Testis (tissue), 2 donors: ENCODE measurements at regions not wholly inside any gene's neighbourhood (a gene's known extent, or its start where the extent isn't known, plus 50 kb on each side); places are given as distances from the start of the nearest gene placed in this dataset.

Experiments
- DNase-seq: peaks from one replicate; pipeline ENCODE4 v3.0.0-alpha.2; 2019
- H3K27ac ChIP-seq, 2 donors: fragments of 200-600 bp; sonication (generic); one replicate each; pipeline ENCODE4 v1.5.1; 2019
- H3K27me3 ChIP-seq: fragments of 200-600 bp; sonication (generic); one replicate; pipeline ENCODE4 v1.5.1; 2019
- H3K36me3 ChIP-seq: fragments of 200-600 bp; sonication (generic); one replicate; pipeline ENCODE4 v1.5.1; 2017; ENCODE audit warnings: low read depth; ENCODE audit errors: missing control alignments
- H3K4me1 ChIP-seq: fragments of 200-600 bp; sonication (generic); one replicate; pipeline ENCODE4 v1.5.1; 2019
- H3K4me3 ChIP-seq, 2 donors: fragments of 200-600 bp; sonication (generic); one replicate each; pipeline ENCODE4 v1.5.1; 2017 to 2019
- H3K9me3 ChIP-seq: fragments of 200-600 bp; sonication (generic); one replicate; pipeline ENCODE4 v1.5.1; 2017
- POLR2A ChIP-seq: fragments of 450-650 bp; IDR thresholded peaks from one replicate; pipeline ENCODE4 v1.6.1; 2017; ENCODE audit warnings: antibody characterized with exemption, mild to moderate bottlenecking, moderate library complexity
- WGBS, 2 donors: methylation state at CpG; one replicate each; pipeline ENCODE4 v1.1.5; 2018; 5-methylcytosine and 5-hydroxymethylcytosine counted together
- intact Hi-C: fragments of 100-400 bp; cut with DNase I; formaldehyde crosslinking; loops from one replicate; pipeline ENCODE4 v1.15.1; 2023; ENCODE audit warnings: low total_unique reads
- TF ChIP-seq, protein P1 (sequence below), 3 experiments: fragments of 450-650 bp in 2 of 3; fragments of 200-600 bp in 1 of 3; sonication (generic) in 1 of 3; IDR thresholded peaks; one replicate each; pipeline ENCODE4 v1.5.1; 2016 to 2019; ENCODE audit warnings: antibody characterized with exemption in 3 of 3, mild to moderate bottlenecking in 2 of 3, moderate library complexity in 1 of 3

DNA sequence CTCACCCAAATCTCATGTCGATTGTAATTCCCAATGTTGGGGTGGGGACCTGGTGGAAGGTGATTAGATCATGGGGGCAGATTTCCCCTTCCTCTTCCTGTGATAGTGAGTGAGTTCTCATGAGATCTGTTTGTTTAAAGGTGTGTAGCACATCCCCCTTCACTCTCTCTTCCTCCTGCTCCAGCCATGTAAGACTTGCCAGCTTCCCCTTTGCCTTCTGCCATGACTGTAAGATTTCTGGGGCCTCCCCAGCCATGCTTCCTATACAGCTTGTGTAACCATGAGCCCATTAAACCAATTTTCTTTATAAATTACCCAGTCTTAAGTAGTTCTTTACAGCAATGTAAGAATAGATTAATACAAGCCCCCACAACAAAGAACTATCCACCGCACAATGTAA is 109.9 kb upstream of the JAZF1 start:
- no peak overlapping the region for H3K27ac ChIP-seq
- no peak for TF ChIP-seq POLR2A
- TF ChIP-seq, protein P1, sequence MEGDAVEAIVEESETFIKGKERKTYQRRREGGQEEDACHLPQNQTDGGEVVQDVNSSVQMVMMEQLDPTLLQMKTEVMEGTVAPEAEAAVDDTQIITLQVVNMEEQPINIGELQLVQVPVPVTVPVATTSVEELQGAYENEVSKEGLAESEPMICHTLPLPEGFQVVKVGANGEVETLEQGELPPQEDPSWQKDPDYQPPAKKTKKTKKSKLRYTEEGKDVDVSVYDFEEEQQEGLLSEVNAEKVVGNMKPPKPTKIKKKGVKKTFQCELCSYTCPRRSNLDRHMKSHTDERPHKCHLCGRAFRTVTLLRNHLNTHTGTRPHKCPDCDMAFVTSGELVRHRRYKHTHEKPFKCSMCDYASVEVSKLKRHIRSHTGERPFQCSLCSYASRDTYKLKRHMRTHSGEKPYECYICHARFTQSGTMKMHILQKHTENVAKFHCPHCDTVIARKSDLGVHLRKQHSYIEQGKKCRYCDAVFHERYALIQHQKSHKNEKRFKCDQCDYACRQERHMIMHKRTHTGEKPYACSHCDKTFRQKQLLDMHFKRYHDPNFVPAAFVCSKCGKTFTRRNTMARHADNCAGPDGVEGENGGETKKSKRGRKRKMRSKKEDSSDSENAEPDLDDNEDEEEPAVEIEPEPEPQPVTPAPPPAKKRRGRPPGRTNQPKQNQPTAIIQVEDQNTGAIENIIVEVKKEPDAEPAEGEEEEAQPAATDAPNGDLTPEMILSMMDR (IDR thresholded peaks at IDR 0.05) = no peak
- H3K27me3 ChIP-seq = no peaks in the 10 kb centered on the region
- H3K4me3 ChIP-seq = no peak overlapping the region
- 87 to 92% methylated on average over 2 of the region's 2 CpGs for WGBS, 2 donors
- DNase-seq = no peak
- no peaks in the 10 kb centered on the region for H3K4me1 ChIP-seq
- no peaks in the 10 kb centered on the region for H3K36me3 ChIP-seq
- intact Hi-C loops = no loop called here
- no peaks in the 10 kb centered on the region for H3K9me3 ChIP-seq

DNA sequence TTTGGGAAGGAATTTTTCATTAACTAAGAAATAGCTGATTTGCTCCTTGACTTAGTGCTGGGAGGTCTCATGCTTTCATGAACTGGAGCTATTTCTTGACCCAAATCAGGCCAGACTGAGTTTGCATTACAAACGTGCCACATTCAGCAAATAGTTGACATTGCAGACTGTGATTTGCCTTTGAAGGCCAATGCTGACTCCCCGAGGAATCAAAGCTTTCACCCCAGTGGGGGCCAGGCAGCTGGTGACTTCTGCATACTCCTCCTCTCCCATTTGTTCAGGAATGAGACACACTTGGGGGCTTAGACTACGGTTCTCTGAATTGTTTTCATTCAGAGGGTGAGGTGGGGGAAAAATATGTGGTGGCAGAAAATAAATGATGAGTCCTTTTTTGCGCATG is 111.0 kb upstream of the JAZF1 start:
- no peak overlapping the region for H3K4me3 ChIP-seq
- no peak for DNase-seq
- no peaks in the 10 kb centered on the region for H3K9me3 ChIP-seq
- no peaks in the 10 kb centered on the region for H3K36me3 ChIP-seq
- intact Hi-C loops = no loop called here
- TF ChIP-seq, protein P1 (IDR thresholded peaks at IDR 0.05) = no peak
- TF ChIP-seq POLR2A = no peak
- WGBS, 2 donors = 70 to 75% methylated on average over 4 of the region's 4 CpGs
- H3K4me1 ChIP-seq = no peaks in the 10 kb centered on the region
- H3K27me3 ChIP-seq = no peaks in the 10 kb centered on the region
- H3K27ac ChIP-seq = no peak overlapping the region

DNA sequence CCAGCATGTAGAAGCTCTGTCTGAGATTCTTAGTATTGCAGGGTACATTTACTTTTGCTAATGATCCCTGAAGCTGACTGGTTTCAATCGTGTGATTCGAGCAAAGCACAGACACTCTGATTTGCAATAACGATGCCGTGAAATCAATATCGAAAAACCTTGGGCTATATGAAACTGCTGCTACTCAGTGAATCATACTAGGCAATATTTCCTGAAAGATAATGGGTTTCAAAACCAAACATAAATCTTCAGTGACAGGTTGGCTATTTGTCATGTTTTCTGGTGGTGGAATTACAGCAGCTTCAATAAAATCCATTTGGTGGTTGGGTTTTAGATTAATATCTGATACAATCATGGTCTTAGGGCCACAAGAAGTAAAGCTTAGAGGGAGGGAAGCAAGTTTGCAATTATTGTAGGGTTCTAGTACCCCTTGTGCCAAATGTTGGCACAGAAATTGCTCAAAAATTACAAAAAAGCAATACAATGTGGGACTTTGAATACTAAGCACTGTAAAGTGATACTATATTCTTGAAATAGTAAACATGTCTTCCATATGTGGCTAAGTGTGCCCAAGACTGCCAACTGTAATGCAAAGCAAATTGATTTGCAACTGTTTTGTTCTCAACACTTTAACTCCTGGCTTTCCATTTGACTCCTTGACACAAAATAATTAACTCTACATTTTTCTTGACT is 112.4 kb upstream of the JAZF1 start:
- no peak overlapping the region for H3K4me3 ChIP-seq
- DNase-seq = no peak
- intact Hi-C loops = no loop called here
- no peaks in the 10 kb centered on the region for H3K9me3 ChIP-seq
- no peak overlapping the region for H3K27ac ChIP-seq
- no peaks in the 10 kb centered on the region for H3K27me3 ChIP-seq
- H3K36me3 ChIP-seq = no peaks in the 10 kb centered on the region
- no peaks in the 10 kb centered on the region for H3K4me1 ChIP-seq
- 86% methylated on average over 5 of the region's 5 CpGs for whole genome bisulfite sequencing, 2 donors
- TF ChIP-seq POLR2A = no peak
- TF ChIP-seq, protein P1 (IDR thresholded peaks at IDR 0.05) = no peak

DNA sequence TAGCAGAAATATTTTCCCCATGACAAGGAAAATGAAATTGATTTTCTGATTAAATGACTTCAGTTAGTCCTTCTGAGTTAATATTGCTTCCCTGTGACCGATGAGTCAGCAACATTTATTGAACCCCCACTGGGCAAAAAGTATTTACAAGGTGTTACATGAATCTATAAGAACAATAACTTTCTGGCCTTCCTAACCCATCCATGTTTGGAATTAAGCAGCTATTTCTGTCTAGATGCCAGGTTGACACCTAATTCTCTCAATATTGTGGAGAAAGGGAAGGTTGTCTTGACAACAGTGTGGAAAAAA is 112.9 kb upstream of the JAZF1 start:
- no peak for TF ChIP-seq POLR2A
- TF ChIP-seq, protein P1 (IDR thresholded peaks at IDR 0.05) = no peak

More for the DNA sequence above, 112.9 kb upstream of the JAZF1 start:
- H3K27me3 ChIP-seq = no peaks in the 10 kb centered on the region
- DNase-seq = no peak
- no peak overlapping the region for H3K4me3 ChIP-seq
- H3K4me1 ChIP-seq = no peaks in the 10 kb centered on the region
- H3K27ac ChIP-seq = no peak overlapping the region
- H3K9me3 ChIP-seq = no peaks in the 10 kb centered on the region
- intact Hi-C loops = no loop called here
- no peaks in the 10 kb centered on the region for H3K36me3 ChIP-seq
- WGBS, 2 donors = 76 to 95% methylated on average over 1 of the region's 1 CpG
